Activated T-helper 17 cell treated with anti-CD3 and anti-CD28 coated beads, Interleukin-2, amount 50 U/mL, for 72 hours (primary cell): ENCODE measurements at regions not wholly inside any gene's neighbourhood (a gene's known extent, or its start where the extent isn't known, plus 50 kb on each side); places are given as distances from the start of the nearest gene placed in this dataset.

Experiments used
- ATAC-seq: fragments of 150-1000 bp; cut with Tn5 transposase; replicated peaks from 2 replicates; pipeline ENCODE4 v1.10.0; 2021; ENCODE audit warnings: mild to moderate bottlenecking, moderate library complexity
- H3K27ac Mint-ChIP-seq: one replicate; pipeline ENCODE4 v1.8.0; 2022; ENCODE audit warnings: mixed read lengths
- H3K27me3 Mint-ChIP-seq: one replicate; pipeline ENCODE4 v1.8.0; 2022; ENCODE audit warnings: mixed read lengths
- H3K36me3 Mint-ChIP-seq: one replicate; pipeline ENCODE4 v1.8.0; 2022; ENCODE audit warnings: low read depth, mild to moderate bottlenecking, mixed read lengths
- H3K4me1 Mint-ChIP-seq: one replicate; pipeline ENCODE4 v1.8.0; 2022; ENCODE audit warnings: mixed read lengths
- H3K4me3 Mint-ChIP-seq: one replicate; pipeline ENCODE4 v1.8.0; 2022; ENCODE audit warnings: mild to moderate bottlenecking, mixed read lengths
- H3K9me3 Mint-ChIP-seq: one replicate; pipeline ENCODE4 v1.8.0; 2022; ENCODE audit warnings: mixed read lengths

DNA sequence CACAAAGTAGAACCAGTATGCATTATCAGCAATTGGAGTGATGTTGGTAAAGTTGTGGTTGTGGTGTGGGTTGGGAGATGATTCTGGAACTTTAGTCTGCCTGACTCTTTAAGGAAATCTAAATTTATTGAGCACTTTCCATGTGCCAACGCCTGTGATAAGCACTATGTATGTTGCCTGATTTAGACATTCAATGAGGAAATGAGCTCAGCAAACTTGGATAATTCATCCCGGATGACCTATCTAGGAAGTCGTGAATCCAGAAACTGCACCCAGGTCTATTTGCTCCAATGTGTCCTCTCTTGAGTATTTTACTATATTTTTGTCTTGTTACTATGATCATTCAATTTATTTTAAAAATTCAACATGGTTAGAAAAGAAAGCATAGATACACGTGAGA, 400.8 kb upstream of the MMADHC start:
- H3K9me3 Mint-ChIP-seq, result no peaks in the 10 kb centered on the region

DNA sequence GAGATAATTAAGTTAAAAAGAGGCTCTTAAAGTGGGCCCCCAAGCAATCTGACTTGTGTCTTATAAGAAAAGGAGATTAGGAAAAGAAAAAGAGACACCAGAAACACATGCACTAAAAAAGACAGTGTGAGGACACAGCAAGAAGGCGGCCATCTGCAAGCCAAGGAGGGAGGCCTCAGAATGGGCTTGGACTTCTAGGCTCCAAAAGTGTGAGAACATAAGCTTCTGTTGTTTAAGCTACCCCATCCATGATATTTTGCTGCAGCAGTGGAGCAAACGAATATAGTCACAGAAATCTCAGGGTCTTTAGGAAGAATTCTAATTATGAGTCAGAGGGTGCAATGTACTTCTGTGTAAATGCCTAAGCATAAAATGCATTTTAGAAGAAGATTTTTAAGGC, 399.3 kb upstream of the MMADHC start:
- Mint-ChIP-seq H3K9me3 (no peaks in the 10 kb centered on the region), H3K4me1 (no peaks in the 10 kb centered on the region), H3K27me3 (no peaks in the 10 kb centered on the region), H3K4me3 (no peak overlapping the region), H3K36me3 (no peaks in the 10 kb centered on the region), H3K27ac (no peak overlapping the region)
- ATAC-seq, result no peak

More for the DNA sequence above, 400.8 kb upstream of the MMADHC start:
- H3K4me1 Mint-ChIP-seq, result no peaks in the 10 kb centered on the region
- H3K4me3 Mint-ChIP-seq, result no peak overlapping the region
- no peak for ATAC-seq
- no peaks in the 10 kb centered on the region for H3K27me3 Mint-ChIP-seq
- no peaks in the 10 kb centered on the region for H3K36me3 Mint-ChIP-seq
- no peak overlapping the region for H3K27ac Mint-ChIP-seq

DNA sequence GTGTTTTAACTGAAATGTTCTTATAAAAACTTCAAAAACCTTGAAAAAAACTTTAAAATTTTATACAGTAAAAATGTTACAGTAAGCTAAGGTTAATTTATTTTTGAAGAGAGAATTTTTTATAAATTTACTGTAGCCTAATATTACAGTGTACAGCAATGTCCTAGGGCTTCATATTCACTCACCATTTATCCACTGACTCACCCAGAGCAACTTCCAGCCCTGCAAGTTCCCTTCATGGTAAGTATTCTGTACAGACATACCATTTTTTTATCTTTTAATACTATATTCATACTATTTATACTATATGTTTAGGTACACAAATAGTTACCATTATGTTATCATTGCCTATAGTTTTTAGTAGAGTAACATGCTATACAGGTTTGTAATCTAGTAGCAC, 396.7 kb upstream of the MMADHC start:
- H3K4me1 Mint-ChIP-seq, result no peaks in the 10 kb centered on the region
- no peak overlapping the region for H3K27ac Mint-ChIP-seq
- no peaks in the 10 kb centered on the region for H3K36me3 Mint-ChIP-seq
- H3K27me3 Mint-ChIP-seq, result no peaks in the 10 kb centered on the region
- peaks cover 5% of the 10 kb centered on the region for H3K9me3 Mint-ChIP-seq
- H3K4me3 Mint-ChIP-seq, result no peak overlapping the region
- no peak for ATAC-seq

DNA sequence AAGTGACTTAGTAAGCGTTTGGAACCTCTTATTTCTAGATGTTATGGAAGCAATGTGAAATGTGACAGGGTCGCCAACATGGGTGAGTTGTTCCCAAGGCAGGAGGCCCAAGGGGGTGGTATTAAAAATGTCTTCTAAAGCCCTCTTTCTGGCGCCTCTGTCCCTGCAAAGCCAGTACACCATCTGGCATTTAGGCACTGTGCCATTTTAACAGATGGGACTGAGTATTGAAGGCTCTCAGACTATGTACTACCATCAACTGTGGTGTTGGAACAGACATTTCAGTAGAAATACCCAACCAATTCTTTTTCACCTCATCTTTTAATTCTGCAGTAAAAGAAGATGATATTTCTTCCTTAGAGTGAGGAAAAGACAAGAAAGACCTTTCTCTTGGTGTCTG, 384.5 kb upstream of the MMADHC start:
- Mint-ChIP-seq H3K27ac (no peak overlapping the region), H3K4me3 (no peak overlapping the region), H3K36me3 (no peaks in the 10 kb centered on the region), H3K27me3 (no peaks in the 10 kb centered on the region), H3K9me3 (peaks cover 8% of the 10 kb centered on the region), H3K4me1 (no peaks in the 10 kb centered on the region)
- no peak for ATAC-seq

DNA sequence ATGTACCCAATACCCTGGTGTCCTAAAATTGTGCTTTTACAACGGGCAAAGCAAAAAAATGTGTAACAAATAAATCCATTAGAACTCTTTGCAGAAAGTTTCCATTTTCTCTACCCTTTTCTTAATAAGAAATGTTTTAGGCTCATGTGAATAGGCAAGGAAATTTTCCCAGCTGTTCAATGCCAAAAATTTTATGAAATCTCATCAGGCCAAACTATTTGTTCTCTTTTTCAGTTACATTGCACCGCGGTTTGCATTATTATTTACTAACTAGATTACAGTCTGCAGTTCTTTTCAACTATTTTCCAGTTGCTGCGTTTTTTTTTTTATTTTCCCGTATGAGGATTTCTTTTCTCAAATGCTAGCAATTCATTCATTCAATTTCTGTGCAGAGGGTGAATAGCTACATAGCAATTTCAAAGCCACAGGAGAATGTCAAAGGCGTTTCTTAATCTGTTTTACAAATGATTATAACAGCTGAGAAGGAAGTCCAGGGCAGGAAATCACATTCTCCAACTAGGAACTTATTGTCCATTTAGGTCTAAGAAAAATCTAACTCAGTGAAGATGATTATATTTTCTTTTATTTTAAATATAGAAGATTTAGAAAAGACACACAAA, 367.5 kb upstream of the MMADHC start:
- Mint-ChIP-seq H3K27me3 (no peaks in the 10 kb centered on the region), H3K27ac (no peak overlapping the region), H3K9me3 (peaks cover 7% of the 10 kb centered on the region), H3K36me3 (no peaks in the 10 kb centered on the region), H3K4me3 (no peak overlapping the region), H3K4me1 (no peaks in the 10 kb centered on the region)
- no peak for ATAC-seq

DNA sequence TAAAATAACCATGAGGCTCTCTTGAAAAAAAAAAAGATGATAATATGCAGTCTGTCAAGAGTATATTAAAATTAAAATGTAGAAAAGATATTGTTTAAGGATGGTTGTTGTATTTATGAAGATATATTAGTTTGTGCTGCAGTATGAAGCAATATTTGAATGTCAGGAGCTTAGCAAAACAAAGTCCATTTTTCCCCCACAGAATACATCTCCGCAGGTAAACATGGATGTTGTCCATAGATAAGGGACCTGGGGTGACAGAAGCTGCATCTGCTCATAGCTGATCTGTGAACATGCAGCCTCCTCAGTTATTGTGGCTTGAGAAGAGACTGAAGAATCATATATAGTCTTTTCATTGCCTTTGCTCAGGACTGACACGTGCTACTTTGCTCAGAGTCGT, 366.1 kb upstream of the MMADHC start:
- Mint-ChIP-seq H3K4me1 (no peaks in the 10 kb centered on the region), H3K27ac (no peak overlapping the region), H3K27me3 (no peaks in the 10 kb centered on the region), H3K36me3 (no peaks in the 10 kb centered on the region), H3K9me3 (peaks cover 7% of the 10 kb centered on the region), H3K4me3 (no peak overlapping the region)
- ATAC-seq, result no peak

DNA sequence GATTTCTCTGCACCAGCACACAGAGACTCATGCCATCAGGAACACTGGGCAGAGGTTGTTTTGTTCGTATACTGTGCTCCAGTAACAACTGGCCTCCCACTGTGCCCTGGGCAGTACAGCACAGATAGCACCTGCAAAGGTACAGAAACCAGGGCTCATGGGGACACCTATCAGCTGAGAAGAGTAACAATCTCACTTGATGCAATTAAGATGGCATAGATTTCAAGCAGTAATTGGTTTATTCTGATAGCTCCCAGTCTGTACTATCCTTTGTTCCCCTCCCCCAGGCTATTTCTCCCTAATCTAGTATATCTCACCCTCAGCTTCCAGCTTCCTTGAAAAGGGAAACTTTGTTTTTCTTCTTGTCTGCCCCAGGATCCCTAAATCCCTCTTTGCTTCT, 343.9 kb upstream of the MMADHC start:
- H3K4me3 Mint-ChIP-seq, result no peak overlapping the region
- no peaks in the 10 kb centered on the region for H3K36me3 Mint-ChIP-seq
- H3K9me3 Mint-ChIP-seq, result peaks cover 3% of the 10 kb centered on the region
- H3K27ac Mint-ChIP-seq, result no peak overlapping the region
- no peaks in the 10 kb centered on the region for H3K4me1 Mint-ChIP-seq
- ATAC-seq, result no peak
- no peaks in the 10 kb centered on the region for H3K27me3 Mint-ChIP-seq

DNA sequence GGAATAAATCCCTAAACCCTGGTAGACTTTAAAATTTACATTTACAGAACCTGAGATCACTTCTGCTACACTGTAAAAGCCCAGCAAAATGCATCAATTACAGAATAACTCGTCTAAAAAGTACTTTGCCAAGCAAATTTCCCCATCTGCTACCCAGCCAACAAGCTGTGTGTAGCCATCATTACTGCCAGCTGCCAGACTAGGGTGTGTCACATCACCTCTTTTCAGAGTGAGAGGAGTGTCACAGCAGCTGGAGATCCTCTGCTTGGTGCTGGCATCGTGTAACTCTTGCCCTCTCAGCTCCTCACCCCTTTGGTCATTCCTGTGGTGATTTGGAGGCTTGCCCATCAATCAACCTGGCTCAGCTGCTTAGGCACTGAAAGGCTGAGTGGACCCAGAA, 340.4 kb upstream of the MMADHC start:
- Mint-ChIP-seq H3K36me3 (no peaks in the 10 kb centered on the region), H3K27me3 (no peaks in the 10 kb centered on the region), H3K4me3 (no peak overlapping the region), H3K4me1 (no peaks in the 10 kb centered on the region), H3K9me3 (no peaks in the 10 kb centered on the region), H3K27ac (no peak overlapping the region)
- no peak for ATAC-seq

DNA sequence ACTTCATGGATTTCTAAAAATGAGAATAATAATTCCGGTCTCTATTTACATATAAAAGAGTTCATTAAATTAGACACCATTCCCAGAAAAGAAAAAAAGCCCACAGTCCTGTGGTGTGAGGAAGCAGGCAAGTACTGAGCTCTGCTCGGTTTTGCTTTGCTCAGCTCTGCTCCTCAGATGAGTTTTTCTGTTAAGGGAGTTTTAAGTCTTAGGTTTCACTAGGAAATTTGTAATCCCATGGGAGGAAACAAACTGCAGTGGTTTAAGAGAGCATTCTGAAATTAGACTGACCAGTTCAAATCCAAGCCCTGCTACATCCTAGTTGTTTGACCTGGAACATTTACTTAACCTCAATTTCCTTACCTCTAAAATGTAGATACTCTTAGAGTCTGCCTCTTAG, 338.6 kb upstream of the MMADHC start:
- Mint-ChIP-seq H3K9me3 (peaks cover 4% of the 10 kb centered on the region), H3K4me1 (no peaks in the 10 kb centered on the region), H3K4me3 (no peak overlapping the region), H3K27me3 (no peaks in the 10 kb centered on the region), H3K27ac (no peak overlapping the region), H3K36me3 (no peaks in the 10 kb centered on the region)
- no peak for ATAC-seq

DNA sequence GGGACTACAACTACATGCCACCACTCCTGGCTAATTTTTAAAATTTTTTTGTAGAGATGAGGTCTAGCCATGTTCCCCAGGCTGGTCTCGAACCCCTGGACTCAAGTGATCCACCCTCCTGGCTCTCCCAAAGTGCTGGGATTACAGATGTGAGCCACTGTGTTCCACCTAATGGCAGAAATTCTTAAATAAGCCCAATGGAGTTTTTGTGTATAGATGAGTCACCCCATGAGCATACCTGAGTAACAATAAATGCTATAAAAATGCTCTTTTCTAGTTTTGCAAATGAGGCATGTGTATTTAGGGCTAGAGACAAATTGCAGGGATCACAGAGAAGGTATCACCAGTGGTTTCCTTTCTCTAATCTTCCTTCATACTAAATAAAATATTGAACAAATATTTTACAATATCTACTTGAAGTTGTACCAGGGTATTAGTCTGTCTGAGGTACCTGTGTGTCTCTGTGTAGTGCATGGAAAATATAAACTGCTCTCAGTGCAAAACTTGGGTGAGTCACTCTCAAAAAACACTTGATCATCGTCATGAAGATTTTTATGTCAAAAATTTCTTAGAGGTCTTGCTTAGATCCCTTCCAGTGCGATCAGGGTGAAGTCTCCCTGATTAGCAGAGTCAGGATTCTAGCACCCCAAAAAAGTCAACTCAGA, 337.1 kb upstream of the MMADHC start:
- peaks cover 12% of the 10 kb centered on the region for H3K9me3 Mint-ChIP-seq

DNA sequence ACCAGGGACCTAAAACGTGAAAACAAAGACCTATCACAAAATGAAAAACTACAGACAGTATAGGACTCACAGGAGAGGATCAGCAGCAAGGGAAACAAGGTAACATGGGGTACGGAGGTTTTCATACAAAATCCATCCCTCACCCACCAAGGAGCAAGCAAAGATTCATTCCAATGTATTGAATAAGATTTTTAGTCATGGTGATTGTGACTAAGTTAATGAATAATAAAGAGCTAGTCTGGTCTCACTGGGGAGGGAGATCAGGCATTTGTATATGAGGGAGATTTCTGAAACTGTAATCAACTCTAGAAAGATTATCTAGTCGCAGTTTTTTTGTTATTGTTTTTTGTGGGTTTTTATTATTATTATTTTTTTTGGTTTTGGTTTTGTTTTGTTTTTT, 336.5 kb upstream of the MMADHC start:
- Mint-ChIP-seq H3K27me3 (no peaks in the 10 kb centered on the region), H3K4me1 (no peaks in the 10 kb centered on the region), H3K36me3 (no peaks in the 10 kb centered on the region), H3K9me3 (peaks cover 14% of the 10 kb centered on the region), H3K27ac (no peak overlapping the region), H3K4me3 (no peak overlapping the region)
- ATAC-seq, result no peak

More for the DNA sequence above, 337.1 kb upstream of the MMADHC start:
- no peaks in the 10 kb centered on the region for H3K4me1 Mint-ChIP-seq
- H3K27ac Mint-ChIP-seq, result no peak overlapping the region
- ATAC-seq, result no peak
- no peaks in the 10 kb centered on the region for H3K36me3 Mint-ChIP-seq
- no peaks in the 10 kb centered on the region for H3K27me3 Mint-ChIP-seq
- no peak overlapping the region for H3K4me3 Mint-ChIP-seq

DNA sequence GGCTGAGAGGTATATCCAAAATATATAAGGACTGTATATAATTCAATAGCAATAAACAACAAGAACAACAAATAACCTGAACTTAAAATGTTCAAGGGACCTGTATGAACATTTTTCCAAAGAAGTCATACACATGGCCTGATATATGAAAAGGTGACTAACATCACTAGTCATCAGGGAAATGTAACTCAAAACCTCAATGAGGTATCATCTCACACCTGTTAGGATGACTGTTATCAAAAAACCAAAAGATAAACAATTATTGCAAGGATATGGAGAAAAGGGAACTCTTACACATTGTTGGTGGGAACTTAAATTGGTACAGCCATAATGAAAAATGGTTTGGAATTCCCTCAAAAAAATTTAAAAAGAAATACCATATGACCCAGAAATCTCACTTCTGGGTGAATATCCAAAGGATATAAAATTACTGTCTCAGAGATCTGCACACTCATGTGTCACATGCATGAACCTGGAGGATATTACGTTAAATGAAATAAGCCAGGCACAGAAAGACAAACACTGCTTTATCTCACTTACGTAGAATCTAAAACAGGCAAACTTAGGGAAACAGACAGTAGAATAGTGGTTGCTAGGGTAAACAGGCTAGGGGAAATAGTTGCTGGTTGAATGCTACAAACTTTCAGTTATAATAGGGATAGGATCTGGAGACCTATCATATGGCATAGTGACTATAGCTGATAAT, 334.5 kb upstream of the MMADHC start:
- Mint-ChIP-seq H3K9me3 (peaks cover 19% of the 10 kb centered on the region), H3K4me1 (no peaks in the 10 kb centered on the region), H3K36me3 (no peaks in the 10 kb centered on the region)

DNA sequence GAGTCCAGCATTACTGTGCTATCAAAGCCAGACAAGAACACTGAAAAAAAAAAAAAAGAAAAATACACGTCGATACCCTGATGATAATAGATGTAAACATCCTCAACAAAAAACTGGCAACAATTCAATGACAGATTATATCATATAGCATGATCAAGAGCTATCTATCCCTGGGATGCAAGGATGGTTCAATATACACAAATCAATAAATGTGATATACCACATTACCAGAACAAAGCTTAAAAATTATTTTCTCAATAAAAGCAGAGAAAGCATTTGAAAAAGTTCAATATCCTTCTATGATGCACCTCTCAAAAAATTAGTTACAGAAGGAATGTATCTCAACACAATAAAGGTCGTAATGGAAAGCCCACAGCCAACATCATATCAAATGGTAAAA, 332.8 kb upstream of the MMADHC start:
- no peak overlapping the region for H3K4me3 Mint-ChIP-seq
- peaks cover 19% of the 10 kb centered on the region for H3K9me3 Mint-ChIP-seq
- ATAC-seq, result no peak
- H3K36me3 Mint-ChIP-seq, result no peaks in the 10 kb centered on the region
- no peaks in the 10 kb centered on the region for H3K27me3 Mint-ChIP-seq
- no peaks in the 10 kb centered on the region for H3K4me1 Mint-ChIP-seq
- no peak overlapping the region for H3K27ac Mint-ChIP-seq

More for the DNA sequence above, 334.5 kb upstream of the MMADHC start:
- Mint-ChIP-seq H3K27me3 (no peaks in the 10 kb centered on the region), H3K4me3 (no peak overlapping the region), H3K27ac (no peak overlapping the region)
- no peak for ATAC-seq

DNA sequence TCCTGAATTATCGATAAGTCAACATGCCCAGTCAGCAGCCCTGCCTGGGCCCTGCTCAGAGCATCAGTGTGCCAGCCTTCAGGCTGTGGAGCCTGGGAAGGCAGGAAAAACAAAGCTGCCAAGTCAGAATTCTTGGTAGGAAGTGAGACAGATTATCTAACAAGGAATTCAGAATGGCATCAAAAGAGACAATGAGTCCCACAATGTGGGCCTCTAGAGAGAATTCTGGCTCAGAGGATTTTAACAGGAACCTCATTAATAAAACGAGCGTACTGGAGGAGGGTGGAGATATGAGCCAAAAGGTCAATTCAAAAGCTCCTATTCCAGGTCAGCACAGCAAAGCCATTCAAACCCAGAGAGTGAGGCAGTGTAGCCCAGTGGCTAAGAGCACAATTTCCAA, 327.6 kb upstream of the MMADHC start:
- H3K36me3 Mint-ChIP-seq, result no peaks in the 10 kb centered on the region
- H3K4me1 Mint-ChIP-seq, result no peaks in the 10 kb centered on the region
- H3K9me3 Mint-ChIP-seq, result peaks cover 18% of the 10 kb centered on the region
- no peaks in the 10 kb centered on the region for H3K27me3 Mint-ChIP-seq
- H3K27ac Mint-ChIP-seq, result no peak overlapping the region
- H3K4me3 Mint-ChIP-seq, result no peak overlapping the region
- ATAC-seq, result no peak
